GM21381 (cell line): ENCODE measurements at regions not wholly inside any gene's neighbourhood (a gene's known extent, or its start where the extent isn't known, plus 50 kb on each side); places are given as distances from the start of the nearest gene placed in this dataset.
"Not testable (repeated sequence)": the region's sequence is repeated elsewhere in the genome, so short reads cannot be mapped to it uniquely, and the experiment has no call there.

ENCODE experiments used
- ATAC-seq: cut with Tn5 transposase; IDR thresholded peaks from one replicate; pipeline ENCODE4 v1.9.1; 2021; ENCODE audit warnings: mild to moderate bottlenecking, moderate library complexity; ENCODE audit not compliant: unreplicated experiment

- ATAC-seq, result no peak
Measured at GRCh38 chr18:10164271-10165071, 250.7 kb downstream of the VAPA start.

- no peak for ATAC-seq
Measured at GRCh38 chr18:10166164-10166807, 252.5 kb downstream of the VAPA start.

- ATAC-seq, result no peak
Measured at GRCh38 chr18:10167759-10168158, 253.9 kb downstream of the VAPA start.

GRCh38 chr18:10168477-10168876 is 254.7 kb downstream of the VAPA start:
- ATAC-seq, result no peak

GRCh38 chr18:10169064-10169562 is 255.3 kb downstream of the VAPA start:
- ATAC-seq, result no peak

- no peak for ATAC-seq
Measured at GRCh38 chr18:10169814-10170213, 256.0 kb downstream of the VAPA start.

GRCh38 chr18:10170375-10170774 is 256.6 kb downstream of the VAPA start:
- no peak for ATAC-seq

- not testable (repeated sequence) for ATAC-seq
Measured at GRCh38 chr18:10175333-10175732, 261.5 kb downstream of the VAPA start.

- ATAC-seq, result not testable (repeated sequence)
Measured at GRCh38 chr18:10179326-10179725, 265.5 kb downstream of the VAPA start.

- ATAC-seq, result no peak
Measured at GRCh38 chr18:10182009-10182624, 268.3 kb downstream of the VAPA start.

- ATAC-seq, result no peak
Measured at GRCh38 chr18:10184776-10185175, 269.7 kb upstream of the APCDD1 start.

- no peak for ATAC-seq
Measured at GRCh38 chr18:10188971-10189810, 265.2 kb upstream of the APCDD1 start.

- ATAC-seq, result no peak
Measured at GRCh38 chr18:10190564-10190963, 263.9 kb upstream of the APCDD1 start.

GRCh38 chr18:10193444-10193843 is 261.0 kb upstream of the APCDD1 start:
- ATAC-seq, result no peak

GRCh38 chr18:10194592-10194991 is 259.8 kb upstream of the APCDD1 start:
- no peak for ATAC-seq

GRCh38 chr18:10195529-10195928 is 258.9 kb upstream of the APCDD1 start:
- ATAC-seq, result no peak

- ATAC-seq, result no peak
Measured at GRCh38 chr18:10197097-10197496, 257.3 kb upstream of the APCDD1 start.

- no peak for ATAC-seq
Measured at GRCh38 chr18:10201226-10201625, 253.2 kb upstream of the APCDD1 start.

- ATAC-seq, result no peak
Measured at GRCh38 chr18:10201659-10202058, 252.8 kb upstream of the APCDD1 start.

- ATAC-seq, result no peak
Measured at GRCh38 chr18:10202845-10203321, 251.6 kb upstream of the APCDD1 start.

GRCh38 chr18:10205151-10205550 is 249.3 kb upstream of the APCDD1 start:
- ATAC-seq, result no peak
